ENCODE measurements at regions not wholly inside any gene's neighbourhood (a gene's known extent, or its start where the extent isn't known, plus 50 kb on each side); places are given as distances from the start of the nearest gene placed in this dataset.
"Not testable (repeated sequence)": the region's sequence is repeated elsewhere in the genome, so short reads cannot be mapped to it uniquely, and the experiment has no call there.

GRCh38 chr18:14930576-14930975, 182.6 kb downstream of the ANKRD30B start:
- ChIA-PET CTCF (no interaction called here), POLR2A (no interaction called here)
- TF ChIP-seq FOXA1 (IDR thresholded peaks at IDR 0.05): no peak
- TF ChIP-seq SUZ12 (IDR thresholded peaks at IDR 0.05): no peak
- no peak for DNase-seq (ENCODE audit: extremely low spot score)

- CTCF ChIA-PET: no interaction called here
- POLR2A ChIA-PET: no interaction called here
- TF ChIP-seq CTBP1 (IDR thresholded peaks at IDR 0.05; ENCODE audit: borderline replicate concordance): no peak
- no peak for TF ChIP-seq FOXA1 (IDR thresholded peaks at IDR 0.05)
- no peak for TF ChIP-seq FOXM1 (IDR thresholded peaks at IDR 0.05; ENCODE audit: borderline replicate concordance)
- TF ChIP-seq LEF1 (IDR thresholded peaks at IDR 0.05; ENCODE audit: borderline replicate concordance): no peak
- DNase-seq (ENCODE audit: extremely low spot score): no peak
Measured at GRCh38 chr18:14933049-14933851, 185.3 kb downstream of the ANKRD30B start.

GRCh38 chr18:14933964-14934363, 186.0 kb downstream of the ANKRD30B start:
- no peak for DNase-seq (ENCODE audit: extremely low spot score)
- ChIA-PET CTCF (no interaction called here), POLR2A (no interaction called here)
- TF ChIP-seq FOXM1 (IDR thresholded peaks at IDR 0.05; ENCODE audit: borderline replicate concordance) (no peak), SP1 (IDR thresholded peaks at IDR 0.05) (no peak), BHLHE40 (IDR thresholded peaks at IDR 0.05; ENCODE audit: borderline replicate concordance) (no peak), CTBP1 (IDR thresholded peaks at IDR 0.05; ENCODE audit: borderline replicate concordance) (no peak), ZNF384 (IDR thresholded peaks at IDR 0.05) (no peak), TARDBP (IDR thresholded peaks at IDR 0.05) (no peak), FOXK2 (IDR thresholded peaks at IDR 0.05) (no peak), SUZ12 (IDR thresholded peaks at IDR 0.05) (no peak)

GRCh38 chr18:14935210-14935609, 187.2 kb downstream of the ANKRD30B start:
- POLR2A ChIA-PET: no interaction called here
- no peak for DNase-seq (ENCODE audit: extremely low spot score)
- CTCF ChIA-PET: no interaction called here
- TF ChIP-seq NFRKB (IDR thresholded peaks at IDR 0.05): no peak
- no peak for TF ChIP-seq L3MBTL2 (conservative IDR thresholded peaks at IDR 0.05)
- TF ChIP-seq FOXA1 (IDR thresholded peaks at IDR 0.05): no peak
- no peak for TF ChIP-seq CTBP1 (IDR thresholded peaks at IDR 0.05; ENCODE audit: borderline replicate concordance)
- TF ChIP-seq ARNT (IDR thresholded peaks at IDR 0.05): no peak
- no peak for TF ChIP-seq ELF4 (IDR thresholded peaks at IDR 0.05)
- TF ChIP-seq HDGF (IDR thresholded peaks at IDR 0.05; ENCODE audit: borderline replicate concordance): no peak
- no peak for TF ChIP-seq TARDBP (IDR thresholded peaks at IDR 0.05)
- TF ChIP-seq LEF1 (IDR thresholded peaks at IDR 0.05; ENCODE audit: borderline replicate concordance): no peak
- no peak for TF ChIP-seq SUZ12 (IDR thresholded peaks at IDR 0.05)
- no peak for TF ChIP-seq FOXM1 (IDR thresholded peaks at IDR 0.05; ENCODE audit: borderline replicate concordance)
- no peak for TF ChIP-seq PKNOX1 (IDR thresholded peaks at IDR 0.05)
- no peak for TF ChIP-seq FOXK2 (IDR thresholded peaks at IDR 0.05)
- no peak for TF ChIP-seq BHLHE40 (IDR thresholded peaks at IDR 0.05; ENCODE audit: borderline replicate concordance)
- no peak for TF ChIP-seq SP1 (IDR thresholded peaks at IDR 0.05)
- TF ChIP-seq ZNF384 (IDR thresholded peaks at IDR 0.05): no peak

GRCh38 chr18:14936313-14936712, 188.3 kb downstream of the ANKRD30B start:
- TF ChIP-seq SUZ12 (IDR thresholded peaks at IDR 0.05): no peak
- TF ChIP-seq FOXA1 (IDR thresholded peaks at IDR 0.05): no peak
- TF ChIP-seq BHLHE40 (IDR thresholded peaks at IDR 0.05; ENCODE audit: borderline replicate concordance): no peak
- TF ChIP-seq SP1 (IDR thresholded peaks at IDR 0.05): no peak
- TF ChIP-seq FOXK2 (IDR thresholded peaks at IDR 0.05): no peak
- TF ChIP-seq HDGF (IDR thresholded peaks at IDR 0.05; ENCODE audit: borderline replicate concordance): no peak
- TF ChIP-seq FOXM1 (IDR thresholded peaks at IDR 0.05; ENCODE audit: borderline replicate concordance): no peak
- no peak for TF ChIP-seq CTBP1 (IDR thresholded peaks at IDR 0.05; ENCODE audit: borderline replicate concordance)
- no peak for TF ChIP-seq NFRKB (IDR thresholded peaks at IDR 0.05)
- TF ChIP-seq ELF4 (IDR thresholded peaks at IDR 0.05): no peak
- ChIA-PET POLR2A (no interaction called here), CTCF (no interaction called here)
- no peak for DNase-seq (ENCODE audit: extremely low spot score)

GRCh38 chr18:14937271-14937670, 189.3 kb downstream of the ANKRD30B start:
- ChIA-PET POLR2A (no interaction called here), CTCF (no interaction called here)
- no peak for DNase-seq (ENCODE audit: extremely low spot score)
- TF ChIP-seq L3MBTL2 (conservative IDR thresholded peaks at IDR 0.05) (no peak), SP1 (IDR thresholded peaks at IDR 0.05) (no peak), ELF4 (IDR thresholded peaks at IDR 0.05) (no peak)

- ChIA-PET POLR2A (no interaction called here), CTCF (no interaction called here)
- DNase-seq (ENCODE audit: extremely low spot score): no peak
- TF ChIP-seq FOXA1 (IDR thresholded peaks at IDR 0.05): no peak
- no peak for TF ChIP-seq FOXK2 (IDR thresholded peaks at IDR 0.05)
- TF ChIP-seq LEF1 (IDR thresholded peaks at IDR 0.05; ENCODE audit: borderline replicate concordance): no peak
- TF ChIP-seq BHLHE40 (IDR thresholded peaks at IDR 0.05; ENCODE audit: borderline replicate concordance): no peak
- TF ChIP-seq HDGF (IDR thresholded peaks at IDR 0.05; ENCODE audit: borderline replicate concordance): no peak
- no peak for TF ChIP-seq L3MBTL2 (conservative IDR thresholded peaks at IDR 0.05)
- TF ChIP-seq ARNT (IDR thresholded peaks at IDR 0.05): no peak
- TF ChIP-seq SUZ12 (IDR thresholded peaks at IDR 0.05): no peak
- no peak for TF ChIP-seq PKNOX1 (IDR thresholded peaks at IDR 0.05)
- no peak for TF ChIP-seq TARDBP (IDR thresholded peaks at IDR 0.05)
- no peak for TF ChIP-seq FOXM1 (IDR thresholded peaks at IDR 0.05; ENCODE audit: borderline replicate concordance)
- no peak for TF ChIP-seq NFRKB (IDR thresholded peaks at IDR 0.05)
- no peak for TF ChIP-seq CTBP1 (IDR thresholded peaks at IDR 0.05; ENCODE audit: borderline replicate concordance)
- no peak for TF ChIP-seq ZNF384 (IDR thresholded peaks at IDR 0.05)
- no peak for TF ChIP-seq SP1 (IDR thresholded peaks at IDR 0.05)
- no peak for TF ChIP-seq ELF4 (IDR thresholded peaks at IDR 0.05)
Measured at GRCh38 chr18:14939141-14939540, 191.2 kb downstream of the ANKRD30B start.

GRCh38 chr18:14940106-14940505, 192.1 kb downstream of the ANKRD30B start:
- POLR2A ChIA-PET; DNase-seq (ENCODE audit: extremely low spot score); CTCF ChIA-PET: not testable (repeated sequence)
